RWPE2 (cell line): ENCODE measurements at regions not wholly inside any gene's neighbourhood (a gene's known extent, or its start where the extent isn't known, plus 50 kb on each side); places are given as distances from the start of the nearest gene placed in this dataset.

Experiments used
- ATAC-seq: fragments of 200-7000 bp; cut with Tn5 transposase; 3 replicates; pipeline ENCODE4 v1.9.1; 2021; ENCODE audit warnings: low read depth
- DNase-seq: peaks from one replicate; pipeline ENCODE4 v3.0.0-alpha.2; 2020; ENCODE audit warnings: low spot score
- H3K27ac ChIP-seq: fragments of 450-650 bp; 2 replicates; pipeline ENCODE4 v1.5.1; 2017; ENCODE audit warnings: mild to moderate bottlenecking; ENCODE audit not compliant: poor library complexity, severe bottlenecking
- H3K27me3 ChIP-seq: fragments of 250-450 bp; sonication (Bioruptor Pico); 2 replicates; pipeline ENCODE4 v1.5.1; 2021; ENCODE audit warnings: mild to moderate bottlenecking, moderate library complexity; ENCODE audit not compliant: insufficient read depth, poor library complexity, severe bottlenecking
- H3K36me3 ChIP-seq: fragments of 250-450 bp; sonication (Bioruptor Pico); 2 replicates; pipeline ENCODE4 v1.5.1; 2020; ENCODE audit warnings: low read depth, mild to moderate bottlenecking, moderate library complexity
- H3K4me1 ChIP-seq: fragments of 250-450 bp; sonication (Bioruptor Pico); 2 replicates; pipeline ENCODE4 v1.5.1; 2021; ENCODE audit warnings: mild to moderate bottlenecking, moderate library complexity; ENCODE audit not compliant: insufficient read depth, poor library complexity, severe bottlenecking
- H3K4me3 ChIP-seq: fragments of 250-450 bp; sonication (Bioruptor Pico); 2 replicates; pipeline ENCODE4 v1.5.1; 2021; ENCODE audit warnings: mild to moderate bottlenecking, moderate library complexity; ENCODE audit not compliant: severe bottlenecking
- H3K9me3 ChIP-seq: fragments of 250-450 bp; sonication (Bioruptor Pico); 2 replicates; pipeline ENCODE4 v1.5.1; 2021; ENCODE audit warnings: mild to moderate bottlenecking, moderate library complexity; ENCODE audit not compliant: severe bottlenecking
- TF ChIP-seq, protein P1 (sequence below): fragments of 450-650 bp; IDR thresholded peaks from one replicate; pipeline ENCODE4 v1.5.1; 2017; ENCODE audit warnings: mild to moderate bottlenecking, moderate library complexity; ENCODE audit not compliant: poor library complexity, severe bottlenecking

DNA sequence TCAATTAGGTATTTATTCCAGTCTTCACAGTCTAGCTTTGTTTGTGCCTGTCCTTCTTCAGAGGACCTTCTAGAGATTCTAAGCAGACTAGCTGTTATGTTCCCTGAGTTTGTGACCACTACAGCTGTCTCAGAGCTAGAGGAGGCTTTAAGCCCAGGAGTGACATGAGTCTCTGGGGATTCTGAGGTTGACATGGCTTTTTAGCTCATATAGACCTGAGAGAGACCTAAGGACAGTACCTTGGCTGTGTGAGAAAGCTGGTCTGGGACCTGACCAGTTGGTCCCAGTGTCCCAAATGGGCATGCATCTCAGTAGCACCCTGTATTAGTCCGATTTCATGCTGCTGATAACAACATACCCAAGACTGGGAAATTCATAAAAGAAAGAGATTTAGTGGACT is 330.2 kb downstream of the DIPK2A start:
- Histone ChIP-seq H3K9me3 (no peaks in the 10 kb centered on the region), H3K27me3 (no peaks in the 10 kb centered on the region), H3K4me1 (no peaks in the 10 kb centered on the region), H3K4me3 (no peak overlapping the region), H3K36me3 (no peaks in the 10 kb centered on the region), H3K27ac (no peak overlapping the region)
- DNase-seq (no peak), ATAC-seq (no peak)
- TF ChIP-seq, protein P1, sequence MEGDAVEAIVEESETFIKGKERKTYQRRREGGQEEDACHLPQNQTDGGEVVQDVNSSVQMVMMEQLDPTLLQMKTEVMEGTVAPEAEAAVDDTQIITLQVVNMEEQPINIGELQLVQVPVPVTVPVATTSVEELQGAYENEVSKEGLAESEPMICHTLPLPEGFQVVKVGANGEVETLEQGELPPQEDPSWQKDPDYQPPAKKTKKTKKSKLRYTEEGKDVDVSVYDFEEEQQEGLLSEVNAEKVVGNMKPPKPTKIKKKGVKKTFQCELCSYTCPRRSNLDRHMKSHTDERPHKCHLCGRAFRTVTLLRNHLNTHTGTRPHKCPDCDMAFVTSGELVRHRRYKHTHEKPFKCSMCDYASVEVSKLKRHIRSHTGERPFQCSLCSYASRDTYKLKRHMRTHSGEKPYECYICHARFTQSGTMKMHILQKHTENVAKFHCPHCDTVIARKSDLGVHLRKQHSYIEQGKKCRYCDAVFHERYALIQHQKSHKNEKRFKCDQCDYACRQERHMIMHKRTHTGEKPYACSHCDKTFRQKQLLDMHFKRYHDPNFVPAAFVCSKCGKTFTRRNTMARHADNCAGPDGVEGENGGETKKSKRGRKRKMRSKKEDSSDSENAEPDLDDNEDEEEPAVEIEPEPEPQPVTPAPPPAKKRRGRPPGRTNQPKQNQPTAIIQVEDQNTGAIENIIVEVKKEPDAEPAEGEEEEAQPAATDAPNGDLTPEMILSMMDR = no peak

- Histone ChIP-seq H3K4me3 (no peak overlapping the region), H3K9me3 (no peaks in the 10 kb centered on the region), H3K27me3 (no peaks in the 10 kb centered on the region), H3K4me1 (no peaks in the 10 kb centered on the region), H3K36me3 (no peaks in the 10 kb centered on the region), H3K27ac (no peak overlapping the region)
- TF ChIP-seq, protein P1 = no peak
- no peak for DNase-seq
- ATAC-seq = no peak
Observed at GRCh38 chr3:144307951-144308350, 336.3 kb downstream of the DIPK2A start.

GRCh38 chr3:144308396-144308795 is 336.8 kb downstream of the DIPK2A start:
- H3K4me1 ChIP-seq = no peaks in the 10 kb centered on the region
- H3K36me3 ChIP-seq = no peaks in the 10 kb centered on the region
- H3K27me3 ChIP-seq = no peaks in the 10 kb centered on the region
- ATAC-seq (no peak), DNase-seq (no peak)
- no peak overlapping the region for H3K27ac ChIP-seq
- TF ChIP-seq, protein P1 = no peak
- H3K9me3 ChIP-seq = no peaks in the 10 kb centered on the region
- no peak overlapping the region for H3K4me3 ChIP-seq

DNA sequence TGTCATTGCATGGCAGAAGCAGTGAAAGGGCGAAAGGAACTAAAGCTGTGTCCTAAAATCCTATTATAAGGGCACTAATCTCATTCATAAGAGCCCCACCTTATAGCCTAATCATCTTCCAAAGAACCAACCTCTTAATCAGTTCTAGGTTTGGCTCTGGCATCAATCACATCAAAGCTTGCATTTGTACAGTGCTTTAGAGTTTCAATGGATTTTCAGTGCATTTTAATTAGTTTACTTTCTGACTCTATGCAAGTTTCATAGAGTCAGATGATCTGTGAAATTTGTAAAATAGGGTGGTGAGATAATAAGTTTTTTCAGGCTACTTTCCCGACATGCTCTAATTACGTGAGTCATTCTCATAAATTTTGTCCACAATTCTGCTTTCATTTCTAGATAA is 341.1 kb downstream of the DIPK2A start:
- H3K4me1 ChIP-seq = no peaks in the 10 kb centered on the region
- H3K4me3 ChIP-seq = no peak overlapping the region
- TF ChIP-seq, protein P1 = no peak
- H3K9me3 ChIP-seq = no peaks in the 10 kb centered on the region
- H3K27me3 ChIP-seq = no peaks in the 10 kb centered on the region
- DNase-seq (no peak), ATAC-seq (no peak)
- H3K27ac ChIP-seq = no peak overlapping the region
- H3K36me3 ChIP-seq = no peaks in the 10 kb centered on the region

DNA sequence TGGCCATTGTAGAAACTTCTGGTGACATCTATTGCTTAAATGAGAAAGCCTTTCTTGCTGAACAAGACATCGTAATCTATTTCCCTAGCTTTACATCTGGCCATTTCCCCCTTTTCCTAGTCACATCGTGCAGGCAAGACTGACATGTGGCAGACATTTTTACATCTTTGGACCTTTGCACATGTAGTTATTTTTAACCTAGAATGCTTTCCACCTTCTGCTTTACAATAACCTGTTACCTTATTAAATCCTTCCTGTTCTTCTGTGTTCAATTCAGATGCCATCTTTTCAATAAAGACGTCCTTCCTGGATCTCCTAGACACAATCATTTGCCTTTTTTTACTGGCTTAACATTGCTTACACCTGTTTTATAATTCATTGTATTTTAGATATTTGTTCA is 343.3 kb downstream of the DIPK2A start:
- H3K27ac ChIP-seq = no peak overlapping the region
- H3K4me1 ChIP-seq = no peaks in the 10 kb centered on the region
- no peaks in the 10 kb centered on the region for H3K36me3 ChIP-seq
- H3K4me3 ChIP-seq = no peak overlapping the region
- ATAC-seq (no peak), DNase-seq (no peak)
- H3K27me3 ChIP-seq = no peaks in the 10 kb centered on the region
- TF ChIP-seq, protein P1 = no peak
- H3K9me3 ChIP-seq = no peaks in the 10 kb centered on the region
